IMR-90 (cell line): ENCODE measurements at regions not wholly inside any gene's neighbourhood (a gene's known extent, or its start where the extent isn't known, plus 50 kb on each side); places are given as distances from the start of the nearest gene placed in this dataset.

ENCODE experiments used
- ATAC-seq: fragments of 200-7000 bp; cut with Tn5 transposase; 2 replicates; pipeline ENCODE4 v1.9.1; 2020; ENCODE audit warnings: low read depth, mild to moderate bottlenecking, moderate library complexity
- BruUV-seq: library from RNA; stranded (reverse); fragments of 400-500 nt; replicated peaks from 2 replicates; lab custom pipeline; 2021; lab: Mats Ljungman, UMichigan
- CTCF ChIA-PET: fragments of 300-600 bp; formaldehyde crosslinking; extraction: SDS; loops from one replicate; lab custom pipeline; 2021; ENCODE audit warnings: antibody characterized with exemption; lab: Yijun Ruan, JAX
- POLR2A ChIA-PET: fragments of 300-600 bp; sonication (Branson Sonifier 250); formaldehyde crosslinking; loops from one replicate; lab custom pipeline; 2022; ENCODE audit warnings: antibody characterized with exemption; ENCODE audit not compliant: unreplicated experiment; lab: Charles Lee
- DNase-seq: peaks from one replicate; pipeline ENCODE4 v3.0.0; 2013
- H2AFZ ChIP-seq: replicated peaks from 2 replicates; pipeline ENCODE3; 2013; ENCODE audit warnings: low read length, mild to moderate bottlenecking; ENCODE audit not compliant: poor library complexity
- H2AK5ac ChIP-seq: 2 replicates; pipeline ENCODE4 v1.6.1; 2013; ENCODE audit warnings: low read depth, low read length, inconsistent platforms
- H2AK9ac ChIP-seq: replicated peaks from 2 replicates; pipeline ENCODE3; 2013; ENCODE audit warnings: mild to moderate bottlenecking, low read depth, low read length, moderate library complexity; ENCODE audit not compliant: poor library complexity
- H2BK120ac ChIP-seq: 2 replicates; pipeline ENCODE4 v1.6.1; 2013; ENCODE audit warnings: low read depth, low read length, inconsistent platforms
- H2BK15ac ChIP-seq: 3 replicates; pipeline ENCODE4 v1.6.1; 2013; ENCODE audit warnings: low read depth, low read length, inconsistent platforms
- H2BK20ac ChIP-seq: 2 replicates; pipeline ENCODE4 v1.6.1; 2013; ENCODE audit warnings: low read depth, mild to moderate bottlenecking, inconsistent platforms, low read length, moderate library complexity
- H2BK5ac ChIP-seq: 2 replicates; pipeline ENCODE4 v1.6.1; 2013; ENCODE audit warnings: mild to moderate bottlenecking, low read depth, low read length, inconsistent platforms; ENCODE audit not compliant: poor library complexity, severe bottlenecking
- H3K14ac ChIP-seq: replicated peaks from 2 replicates; pipeline ENCODE4 v1.6.1; 2013; ENCODE audit warnings: low read depth, low read length, inconsistent platforms
- H3K18ac ChIP-seq: 2 replicates; pipeline ENCODE4 v1.6.1; 2013; ENCODE audit warnings: low read depth, low read length, control low read depth
- H3K23ac ChIP-seq: 2 replicates; pipeline ENCODE4 v1.6.1; 2013; ENCODE audit warnings: low read depth, low read length, inconsistent platforms
- H3K27ac ChIP-seq: 2 replicates; pipeline ENCODE4 v1.5.1; 2013; ENCODE audit warnings: mild to moderate bottlenecking, control low read depth, low read length; ENCODE audit not compliant: insufficient read depth
- H3K27me3 ChIP-seq: 2 replicates; pipeline ENCODE4 v1.6.1; 2013; ENCODE audit warnings: low read length; ENCODE audit not compliant: control insufficient read depth, insufficient read depth
- H3K36me3 ChIP-seq: 2 replicates; pipeline ENCODE4 v1.6.1; 2013; ENCODE audit warnings: low read length, mixed read lengths; ENCODE audit not compliant: control insufficient read depth, insufficient read depth
- H3K4ac ChIP-seq: 2 replicates; pipeline ENCODE4 v1.6.1; 2013; ENCODE audit warnings: low read depth, low read length, inconsistent platforms
- H3K4me1 ChIP-seq: 2 replicates; pipeline ENCODE4 v1.6.1; 2013; ENCODE audit warnings: low read length, mixed read lengths; ENCODE audit not compliant: control insufficient read depth, insufficient read depth
- H3K4me2 ChIP-seq: 2 replicates; pipeline ENCODE4 v1.6.1; 2013; ENCODE audit warnings: low read depth, mild to moderate bottlenecking, control low read depth, low read length, moderate library complexity
- H3K4me3 ChIP-seq: 2 replicates; pipeline ENCODE4 v1.5.1; 2013; ENCODE audit warnings: low read depth, mild to moderate bottlenecking, control low read depth, low read length, moderate library complexity; ENCODE audit not compliant: insufficient read depth
- H3K56ac ChIP-seq: 2 replicates; pipeline ENCODE4 v1.6.1; 2013; ENCODE audit warnings: low read length, inconsistent platforms; ENCODE audit not compliant: insufficient read depth; ENCODE audit errors: extremely low read depth
- H3K79me1 ChIP-seq, 2 experiments: 2 replicates each; pipeline ENCODE4 v1.6.1; 2013; ENCODE audit warnings: low read length in 2 of 2, inconsistent platforms in 1 of 2, low read depth in 1 of 2
- H3K9ac ChIP-seq: 2 replicates; pipeline ENCODE4 v1.6.1; 2013; ENCODE audit warnings: low read depth, low read length, control low read depth
- H3K9me1 ChIP-seq: 2 replicates; pipeline ENCODE4 v1.6.1; 2013; ENCODE audit warnings: low read length, inconsistent platforms; ENCODE audit not compliant: insufficient read depth
- H3K9me3 ChIP-seq: 2 replicates; pipeline ENCODE4 v1.6.1; 2013; ENCODE audit warnings: low read length; ENCODE audit not compliant: control insufficient read depth, insufficient read depth
- H4K20me1 ChIP-seq: 2 replicates; pipeline ENCODE4 v1.6.1; 2013; ENCODE audit warnings: low read length, inconsistent platforms; ENCODE audit not compliant: insufficient read depth
- H4K5ac ChIP-seq: 2 replicates; pipeline ENCODE4 v1.6.1; 2013; ENCODE audit warnings: mild to moderate bottlenecking, low read depth, low read length, control low read depth
- H4K8ac ChIP-seq, 2 experiments: 2 replicates each; pipeline ENCODE4 v1.6.1; 2013; ENCODE audit warnings: low read depth in 2 of 2, low read length in 2 of 2, control low read depth in 1 of 2, inconsistent platforms in 1 of 2
- H4K91ac ChIP-seq: 2 replicates; pipeline ENCODE4 v1.6.1; 2013; ENCODE audit warnings: low read depth, low read length, inconsistent platforms; ENCODE audit not compliant: insufficient read depth
- BHLHE40 ChIP-seq: fragments of 150-350 bp; IDR thresholded peaks from 2 replicates; pipeline ENCODE4 v1.6.1; 2016; ENCODE audit warnings: mild to moderate bottlenecking, low read depth, low read length
- CEBPB ChIP-seq: IDR thresholded peaks from 2 replicates; pipeline ENCODE4 v1.6.1; 2012; ENCODE audit warnings: low read depth, low read length, improper control_type of control experiment
- CHD1 ChIP-seq: IDR thresholded peaks from 2 replicates; pipeline ENCODE4 v1.6.1; 2012; ENCODE audit warnings: low read depth, low read length, improper control_type of control experiment
- CTCF ChIP-seq: conservative IDR thresholded peaks from 2 replicates; pipeline ENCODE4 v1.5.1; 2012; ENCODE audit warnings: mild to moderate bottlenecking, low read depth, low read length, improper control_type of control experiment
- ELK1 ChIP-seq: fragments of 150-350 bp; IDR thresholded peaks from 2 replicates; pipeline ENCODE4 v1.6.1; 2016; ENCODE audit warnings: low read depth, mild to moderate bottlenecking, low read length, moderate library complexity, borderline replicate concordance
- FOS ChIP-seq: fragments of 150-350 bp; IDR thresholded peaks from 2 replicates; pipeline ENCODE4 v1.6.1; 2016; ENCODE audit warnings: low read depth, low read length
- MAFK ChIP-seq: IDR thresholded peaks from 2 replicates; pipeline ENCODE4 v1.6.1; 2012; ENCODE audit warnings: low read depth, low read length, improper control_type of control experiment
- MAZ ChIP-seq: IDR thresholded peaks from 2 replicates; pipeline ENCODE4 v1.6.1; 2012; ENCODE audit warnings: low read depth, mild to moderate bottlenecking, low read length, improper control_type of control experiment, moderate library complexity, borderline replicate concordance
- MXI1 ChIP-seq: IDR thresholded peaks from 2 replicates; pipeline ENCODE4 v1.6.1; 2012; ENCODE audit warnings: low read depth, mild to moderate bottlenecking, low read length, moderate library complexity, borderline replicate concordance
- NFE2L2 ChIP-seq: fragments of 150-350 bp; IDR thresholded peaks from 2 replicates; pipeline ENCODE4 v1.6.1; 2016; ENCODE audit warnings: low read depth, mild to moderate bottlenecking, low read length
- POLR2A ChIP-seq: IDR thresholded peaks from 2 replicates; pipeline ENCODE4 v1.6.1; 2012; ENCODE audit warnings: mild to moderate bottlenecking, low read depth, low read length
- RAD21 ChIP-seq: IDR thresholded peaks from 2 replicates; pipeline ENCODE4 v1.6.1; 2012; ENCODE audit warnings: low read length, improper control_type of control experiment
- RCOR1 ChIP-seq: IDR thresholded peaks from 2 replicates; pipeline ENCODE4 v1.6.1; 2012; ENCODE audit warnings: mild to moderate bottlenecking, low read length, improper control_type of control experiment; ENCODE audit not compliant: insufficient replicate concordance
- RFX5 ChIP-seq: IDR thresholded peaks from 2 replicates; pipeline ENCODE4 v1.8.0; 2012; ENCODE audit warnings: low read depth, mild to moderate bottlenecking, low read length, moderate library complexity
- SMC3 ChIP-seq: fragments of 150-350 bp; IDR thresholded peaks from 2 replicates; pipeline ENCODE4 v1.6.1; 2016; ENCODE audit warnings: low read depth, mild to moderate bottlenecking, antibody characterized with exemption, low read length, moderate library complexity
- WGBS, 2 experiments: methylation state at CpG; one replicate each; pipeline versions ENCODE4 v1.1.5 to v1.1.7; 2013; ENCODE audit warnings: missing lambda C conversion rate in 2 of 2; ENCODE audit not compliant: insufficient read length in 1 of 2; ENCODE audit errors: extremely low coverage in 2 of 2; 5-methylcytosine and 5-hydroxymethylcytosine counted together
- dilution Hi-C: fragments of 300-500 bp; cut with HindIII; formaldehyde crosslinking; loops from one replicate; pipeline ENCODE4 v1.14.3; 2018; ENCODE audit warnings: low sequenced_read_pairs; ENCODE audit not compliant: unreplicated experiment
- in situ Hi-C: fragments of 300-500 bp; cut with MboI; formaldehyde crosslinking; loops from 3 replicates; pipeline ENCODE4 v1.14.3; 2019; ENCODE audit warnings: low sequenced_read_pairs, inconsistent platforms, mixed read lengths
- intact Hi-C: fragments of 100-400 bp; cut with micrococcal nuclease; formaldehyde crosslinking; loops from 2 replicates; pipeline ENCODE4 v1.10.0; 2022
- TF ChIP-seq, protein P1 (sequence below): fragments of 150-350 bp; IDR thresholded peaks from 2 replicates; pipeline ENCODE4 v1.6.1; 2017; ENCODE audit warnings: mild to moderate bottlenecking, antibody characterized with exemption, low read length, low read depth

GRCh38 chr4:167406181-167406580 is 171.9 kb upstream of the SPOCK3 start:
- Histone ChIP-seq H3K14ac (no peak overlapping the region), H2AFZ (no peak overlapping the region), H2AK5ac (no peak overlapping the region), H3K56ac (no peak overlapping the region), H4K91ac (no peak overlapping the region), H2BK120ac (no peak overlapping the region), H3K18ac (no peak overlapping the region), H3K79me1 (no peaks in the 10 kb centered on the region), H2AK9ac (no peak overlapping the region), H4K20me1 (no peaks in the 10 kb centered on the region), H3K4ac (no peak overlapping the region), H2BK20ac (no peak overlapping the region), H2BK5ac (no peak overlapping the region), H3K9me1 (no peaks in the 10 kb centered on the region), H3K9ac (no peak overlapping the region), H3K27me3 (no peaks in the 10 kb centered on the region), H3K4me1 (no peaks in the 10 kb centered on the region), H3K36me3 (no peaks in the 10 kb centered on the region), H3K4me3 (no peak overlapping the region), H3K27ac (no peak overlapping the region), H3K9me3 (peaks cover 3% of the 10 kb centered on the region; the same call in 1 of the 2 replicates), H4K8ac (no peak overlapping the region), H3K23ac (no peak overlapping the region), H2BK15ac (no peak overlapping the region), H4K5ac (no peak overlapping the region), H3K4me2 (no peak overlapping the region)
- no CpG with 5 or more reads among the region's 1 CpG for WGBS, 2 experiments
- TF ChIP-seq CEBPB (no peak), RCOR1 (no peak), POLR2A (no peak), NFE2L2 (no peak), MAFK (no peak), RAD21 (no peak), RFX5 (no peak), MAZ (no peak), CHD1 (no peak), SMC3 (no peak), ELK1 (no peak), CTCF (no peak), FOS (no peak), BHLHE40 (no peak), MXI1 (no peak)
- TF ChIP-seq, protein P1, sequence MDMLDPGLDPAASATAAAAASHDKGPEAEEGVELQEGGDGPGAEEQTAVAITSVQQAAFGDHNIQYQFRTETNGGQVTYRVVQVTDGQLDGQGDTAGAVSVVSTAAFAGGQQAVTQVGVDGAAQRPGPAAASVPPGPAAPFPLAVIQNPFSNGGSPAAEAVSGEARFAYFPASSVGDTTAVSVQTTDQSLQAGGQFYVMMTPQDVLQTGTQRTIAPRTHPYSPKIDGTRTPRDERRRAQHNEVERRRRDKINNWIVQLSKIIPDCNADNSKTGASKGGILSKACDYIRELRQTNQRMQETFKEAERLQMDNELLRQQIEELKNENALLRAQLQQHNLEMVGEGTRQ = no peak
- BruUV-seq = no TSS peak
- in situ Hi-C loops = no loop called here
- ATAC-seq = no peak
- intact Hi-C loops = no loop called here
- dilution Hi-C loops = no loop called here
- CTCF ChIA-PET = no interaction called here
- no peak for DNase-seq
- POLR2A ChIA-PET = no interaction called here
